Gastrocnemius medialis (tissue), 4 donors: ENCODE measurements at regions not wholly inside any gene's neighbourhood (a gene's known extent, or its start where the extent isn't known, plus 50 kb on each side); places are given as distances from the start of the nearest gene placed in this dataset.

Experiments used
- ATAC-seq, 2 donors: fragments of 150-250 bp; one replicate each; pipeline ENCODE4 v1.9.1; 2016
- DNase-seq, 2 donors: peaks; one replicate each; pipeline ENCODE4 v3.0.0-alpha.2; 2019
- H3K27ac ChIP-seq, 4 donors: fragments of 200-600 bp; sonication (generic); 1 replicate in 1 of 4; 2 replicates in 3 of 4; pipeline ENCODE4 v1.5.1; 2016 to 2018; ENCODE audit warnings: mild to moderate bottlenecking in 2 of 4, moderate library complexity in 1 of 4
- H3K27me3 ChIP-seq, 3 donors: fragments of 200-600 bp; sonication (generic) in 2 of 3; 1 replicate in 1 of 3; 2 replicates in 2 of 3; pipeline versions ENCODE4 v1.5.1 to v1.6.0; 2016 to 2019; ENCODE audit warnings: mild to moderate bottlenecking in 1 of 3, moderate library complexity in 1 of 3
- H3K36me3 ChIP-seq, 2 donors: fragments of 200-600 bp; sonication (generic) in 1 of 2; one replicate each; pipeline ENCODE4 v1.5.1; 2017 to 2018
- H3K4me1 ChIP-seq, 2 donors: fragments of 200-600 bp; sonication (generic) in 1 of 2; one replicate each; pipeline ENCODE4 v1.5.1; 2016 to 2017; ENCODE audit warnings: mild to moderate bottlenecking in 2 of 2
- H3K4me3 ChIP-seq, 4 donors: fragments of 200-600 bp; sonication (generic) in 3 of 4; 1 replicate in 1 of 4; 2 replicates in 3 of 4; pipeline ENCODE4 v1.5.1; 2016 to 2019; ENCODE audit warnings: mild to moderate bottlenecking in 2 of 4
- H3K9me3 ChIP-seq, 3 donors: fragments of 200-600 bp; sonication (generic) in 2 of 3; 1 replicate in 1 of 3; 2 replicates in 2 of 3; pipeline ENCODE4 v1.5.1; 2016 to 2019
- POLR2A ChIP-seq, 2 donors: fragments of 450-650 bp; IDR thresholded peaks; one replicate each; pipeline ENCODE4 v1.6.1; 2017; ENCODE audit warnings: antibody characterized with exemption in 2 of 2, mild to moderate bottlenecking in 2 of 2, moderate library complexity in 2 of 2
- in situ Hi-C, 4 donors: fragments of 200-750 bp; cut with MboI; loops; one replicate each; pipeline versions ENCODE4 v1.15.0 to v1.8.0; 2017; ENCODE audit warnings: low sequenced_read_pairs in 4 of 4
- intact Hi-C: fragments of 100-400 bp; cut with DNase I; formaldehyde crosslinking; loops from one replicate; pipeline ENCODE4 v1.15.1; 2023; ENCODE audit warnings: low total_unique reads
- TF ChIP-seq, protein P1 (sequence below), 5 experiments: fragments of 450-650 bp in 3 of 5; fragments of 200-600 bp in 2 of 5; sonication (generic) in 2 of 5; IDR thresholded peaks in 4 of 5; conservative IDR thresholded peaks in 1 of 5; 1 replicate in 4 of 5; 2 replicates in 1 of 5; pipeline ENCODE4 v1.5.1; 2016 to 2019; ENCODE audit warnings: antibody characterized with exemption in 5 of 5, mild to moderate bottlenecking in 3 of 5, moderate library complexity in 3 of 5

DNA sequence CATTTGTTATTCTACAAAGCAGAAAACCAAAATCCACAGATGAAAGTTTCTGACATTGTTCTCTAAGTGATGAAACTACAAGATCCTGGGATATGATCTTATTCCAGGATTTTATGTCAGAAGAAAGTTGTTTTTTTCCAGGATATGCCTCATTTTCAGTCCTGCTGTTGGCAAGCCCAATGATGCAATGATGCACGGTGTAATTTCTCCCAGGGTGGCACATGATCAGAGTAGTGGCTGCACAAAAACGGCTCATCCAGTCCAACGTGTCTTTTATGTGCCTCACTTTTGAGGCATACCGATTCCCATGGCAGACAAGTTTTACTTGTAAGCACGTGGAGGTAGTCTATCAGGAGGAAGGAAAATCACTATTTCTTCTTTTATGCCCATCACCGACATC is 302.3 kb upstream of the JAG1 start:
- peaks cover 17 to 28% of the 10 kb centered on the region in 2 donors for H3K4me1 ChIP-seq
- intact Hi-C loops (loop anchor here (5.0 kb wide), 1 partner anchor 131 kb away; no protein-coding TSS in a partner anchor), in situ Hi-C loops (no loop called here)
- TF ChIP-seq, protein P1, sequence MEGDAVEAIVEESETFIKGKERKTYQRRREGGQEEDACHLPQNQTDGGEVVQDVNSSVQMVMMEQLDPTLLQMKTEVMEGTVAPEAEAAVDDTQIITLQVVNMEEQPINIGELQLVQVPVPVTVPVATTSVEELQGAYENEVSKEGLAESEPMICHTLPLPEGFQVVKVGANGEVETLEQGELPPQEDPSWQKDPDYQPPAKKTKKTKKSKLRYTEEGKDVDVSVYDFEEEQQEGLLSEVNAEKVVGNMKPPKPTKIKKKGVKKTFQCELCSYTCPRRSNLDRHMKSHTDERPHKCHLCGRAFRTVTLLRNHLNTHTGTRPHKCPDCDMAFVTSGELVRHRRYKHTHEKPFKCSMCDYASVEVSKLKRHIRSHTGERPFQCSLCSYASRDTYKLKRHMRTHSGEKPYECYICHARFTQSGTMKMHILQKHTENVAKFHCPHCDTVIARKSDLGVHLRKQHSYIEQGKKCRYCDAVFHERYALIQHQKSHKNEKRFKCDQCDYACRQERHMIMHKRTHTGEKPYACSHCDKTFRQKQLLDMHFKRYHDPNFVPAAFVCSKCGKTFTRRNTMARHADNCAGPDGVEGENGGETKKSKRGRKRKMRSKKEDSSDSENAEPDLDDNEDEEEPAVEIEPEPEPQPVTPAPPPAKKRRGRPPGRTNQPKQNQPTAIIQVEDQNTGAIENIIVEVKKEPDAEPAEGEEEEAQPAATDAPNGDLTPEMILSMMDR (IDR thresholded peaks at IDR 0.05 in 4 of 5, conservative IDR thresholded peaks at IDR 0.05 in 1 of 5), result no peak
- TF ChIP-seq POLR2A (IDR thresholded peaks at IDR 0.05), result no peak
- DNase-seq (no peak), ATAC-seq (no peak)
- no peak overlapping the region for H3K4me3 ChIP-seq
- no peak overlapping the region for H3K27ac ChIP-seq
- H3K36me3 ChIP-seq, result no peaks in the 10 kb centered on the region
- no peaks in the 10 kb centered on the region for H3K27me3 ChIP-seq
- H3K9me3 ChIP-seq, result no peaks in the 10 kb centered on the region

DNA sequence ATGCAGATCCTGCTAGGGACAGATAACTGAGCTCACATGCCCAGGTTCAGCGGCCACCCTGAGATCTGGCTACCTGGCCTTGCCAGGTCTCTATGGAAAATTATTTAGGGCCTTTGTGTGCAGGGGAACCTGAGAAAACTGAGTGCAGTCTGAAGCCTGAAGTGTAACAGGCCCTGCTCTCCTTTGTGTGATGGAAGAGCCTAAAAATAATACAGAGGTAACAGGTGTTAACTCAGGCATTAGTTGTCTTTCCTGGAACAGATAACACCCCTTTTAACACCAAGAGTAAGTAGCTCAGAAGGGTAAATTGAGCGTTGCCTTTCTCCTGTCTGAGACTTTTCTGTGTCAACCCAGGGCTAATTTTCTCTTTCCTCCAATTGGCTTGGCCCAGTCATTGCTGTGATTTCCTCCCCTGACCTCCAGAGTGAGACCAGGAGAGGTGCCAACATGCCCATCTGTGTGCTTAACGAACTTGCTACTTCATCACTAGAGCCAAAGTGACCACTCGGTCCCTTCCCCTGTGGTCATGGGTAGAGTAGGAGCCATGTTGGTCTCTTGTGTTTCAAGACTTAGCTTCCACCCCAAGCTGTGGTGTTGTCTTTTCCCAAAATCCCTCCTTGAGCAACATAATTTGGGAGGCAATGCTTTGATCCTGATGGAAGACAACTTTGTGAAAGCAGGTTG is 304.4 kb upstream of the JAG1 start:
- H3K4me3 ChIP-seq, result peak overlapping the region in 1 of 4 donors; percentile 26
- peak overlapping the region; percentile 78 to 89 (median 87) for H3K27ac ChIP-seq
- no peaks in the 10 kb centered on the region for H3K9me3 ChIP-seq
- H3K27me3 ChIP-seq, result no peaks in the 10 kb centered on the region
- intact Hi-C loops, result loop anchor here (2.0 to 5.0 kb wide), 3 partner anchors 129 to 543 kb away; partner anchors contain the start of genes JAG1, MKKS and SLX4IP
- H3K4me1 ChIP-seq, result peaks cover 36 to 48% of the 10 kb centered on the region in 2 donors
- DNase-seq, result peak in 1 of 2 donors; percentile 60
- in situ Hi-C loops, result no loop called here
- H3K36me3 ChIP-seq, result no peaks in the 10 kb centered on the region
- TF ChIP-seq, protein P1 (IDR thresholded peaks at IDR 0.05 in 4 of 5, conservative IDR thresholded peaks at IDR 0.05 in 1 of 5), result no peak
- no peak for TF ChIP-seq POLR2A (IDR thresholded peaks at IDR 0.05)
- peak; percentile 59 to 68 for ATAC-seq

GRCh38 chr20:10978713-10979112 is 304.9 kb upstream of the JAG1 start:
- H3K27ac ChIP-seq, result peak overlapping the region; percentile 78 to 89 (median 87)
- peak overlapping the region in 2 of 4 donors; percentile 3 to 26 for H3K4me3 ChIP-seq
- in situ Hi-C loops, result no loop called here
- H3K9me3 ChIP-seq, result no peaks in the 10 kb centered on the region
- intact Hi-C loops, result loop anchor here (2.0 to 5.0 kb wide), 3 partner anchors 129 to 544 kb away; partner anchors contain the start of genes JAG1, MKKS and SLX4IP
- DNase-seq (peak; percentile 69 to 87), ATAC-seq (peak; percentile 89)
- TF ChIP-seq POLR2A (IDR thresholded peaks at IDR 0.05), result no peak
- TF ChIP-seq, protein P1 (IDR thresholded peaks at IDR 0.05 in 4 of 5, conservative IDR thresholded peaks at IDR 0.05 in 1 of 5), result no peak
- H3K27me3 ChIP-seq, result no peaks in the 10 kb centered on the region
- peaks cover 41 to 53% of the 10 kb centered on the region in 2 donors for H3K4me1 ChIP-seq
- no peaks in the 10 kb centered on the region for H3K36me3 ChIP-seq

DNA sequence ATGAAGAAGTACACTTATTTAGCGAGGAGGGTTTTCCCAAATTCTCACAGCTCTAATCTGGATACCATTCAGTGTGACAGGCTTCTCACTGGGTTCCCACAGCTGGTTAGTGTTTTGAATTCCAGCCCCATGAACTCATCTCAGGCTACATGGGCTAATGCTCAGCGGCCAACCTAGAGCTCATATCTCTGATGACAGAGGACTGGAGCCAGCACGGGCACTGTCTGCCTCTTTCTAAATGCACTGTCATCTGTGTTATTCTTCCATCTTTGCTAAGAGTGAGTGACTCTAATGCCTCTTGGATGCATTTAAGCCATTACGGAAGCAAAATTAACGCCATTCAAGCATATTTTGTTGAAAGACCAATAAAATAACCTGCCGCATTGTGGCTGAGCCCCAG is 308.9 kb upstream of the JAG1 start:
- H3K27me3 ChIP-seq, result no peaks in the 10 kb centered on the region
- no peaks in the 10 kb centered on the region for H3K36me3 ChIP-seq
- no peak for TF ChIP-seq POLR2A (IDR thresholded peaks at IDR 0.05)
- TF ChIP-seq, protein P1 (IDR thresholded peaks at IDR 0.05 in 4 of 5, conservative IDR thresholded peaks at IDR 0.05 in 1 of 5), result no peak
- intact Hi-C loops (no loop called here), in situ Hi-C loops (no loop called here)
- no peaks in the 10 kb centered on the region for H3K9me3 ChIP-seq
- DNase-seq (peak; percentile 84 to 93), ATAC-seq (peak; percentile 83 to 91)
- H3K4me1 ChIP-seq, result peaks cover 55 to 59% of the 10 kb centered on the region in 2 donors
- H3K4me3 ChIP-seq, result peak overlapping the region in 1 of 4 donors; percentile 0
- H3K27ac ChIP-seq, result peak overlapping the region; percentile 77 to 89 (median 84)
